ENCODE measurements at regions not wholly inside any gene's neighbourhood (a gene's known extent, or its start where the extent isn't known, plus 50 kb on each side); places are given as distances from the start of the nearest gene placed in this dataset.
A peak's percentile ranks its signal among the peaks of the same experiment; 100 is the strongest.

DNA sequence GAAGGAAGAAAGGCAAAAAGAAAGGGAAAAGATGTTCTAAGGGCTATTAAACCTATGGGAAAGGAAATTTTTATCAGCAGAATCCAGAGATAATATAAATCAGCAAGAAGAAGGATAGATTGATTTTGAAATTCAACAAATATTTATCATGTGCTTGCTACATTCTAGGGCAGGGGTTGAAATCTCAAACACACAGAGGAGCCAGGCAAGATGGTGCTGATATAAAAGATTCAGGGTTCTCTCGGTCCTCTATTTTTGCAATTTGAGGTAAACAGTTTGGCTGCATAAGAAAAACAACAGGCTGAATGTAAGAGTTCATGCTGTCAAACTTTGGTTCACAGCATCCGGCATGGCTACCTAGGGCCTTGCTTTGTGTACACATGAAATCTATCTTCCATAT is 109.6 kb upstream of the BMP2 start:
- no peak for DNase-seq

DNA sequence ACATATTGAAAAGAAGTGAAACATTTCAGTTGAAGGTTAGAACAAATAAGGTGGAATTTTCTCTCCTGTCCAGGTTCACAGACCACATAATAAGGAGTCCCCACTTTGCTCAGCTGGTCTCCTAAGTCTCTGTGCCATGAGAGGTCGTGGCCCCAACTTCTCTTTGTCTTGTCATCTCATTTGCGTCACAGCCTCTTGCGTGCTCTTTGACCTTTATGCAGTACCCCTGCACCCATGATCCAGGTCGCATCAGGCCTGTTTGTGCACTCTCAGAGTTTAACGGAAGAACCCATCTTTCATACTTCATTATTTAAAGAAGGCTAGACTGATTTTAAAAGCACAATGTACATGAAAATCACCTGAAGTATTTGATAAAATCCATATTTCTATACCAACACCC is 110.4 kb upstream of the BMP2 start:
- DNase-seq: no peak

DNA sequence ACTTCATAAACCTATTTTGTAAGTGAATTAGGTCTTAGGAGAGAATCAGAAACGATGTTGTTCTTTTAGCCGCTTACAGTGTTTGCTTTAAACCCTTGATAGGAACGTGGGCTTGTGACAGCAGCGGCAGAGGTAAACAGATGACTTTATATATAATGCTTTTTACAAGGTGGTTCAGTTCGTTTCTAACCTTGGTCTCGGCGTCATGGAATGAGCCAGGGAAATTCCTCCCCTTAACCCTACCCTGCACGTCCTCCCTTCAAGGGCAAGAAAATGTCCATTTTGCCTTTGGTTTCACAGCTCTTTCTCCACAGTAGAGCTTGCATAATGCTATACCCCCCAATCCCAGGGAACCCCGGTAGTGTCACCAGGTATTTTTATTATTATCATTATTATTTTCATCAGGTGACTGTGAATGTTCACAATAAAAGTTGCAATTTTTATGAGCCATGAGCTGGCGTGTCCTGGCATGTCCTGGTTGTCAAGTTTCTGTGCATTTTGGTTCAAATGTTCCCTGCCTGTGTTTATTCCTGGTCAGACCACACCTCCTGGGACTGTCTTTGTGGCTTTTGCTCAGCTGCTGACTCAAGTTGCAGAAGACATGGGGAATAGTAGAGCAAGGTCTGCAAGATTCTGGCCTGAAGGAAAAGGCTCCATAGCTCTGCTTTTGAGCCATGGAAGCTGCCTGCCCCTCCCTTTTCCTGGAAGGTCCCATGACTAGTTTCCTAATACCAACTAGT is 112.8 kb upstream of the BMP2 start:
- DNase-seq: no peak

DNA sequence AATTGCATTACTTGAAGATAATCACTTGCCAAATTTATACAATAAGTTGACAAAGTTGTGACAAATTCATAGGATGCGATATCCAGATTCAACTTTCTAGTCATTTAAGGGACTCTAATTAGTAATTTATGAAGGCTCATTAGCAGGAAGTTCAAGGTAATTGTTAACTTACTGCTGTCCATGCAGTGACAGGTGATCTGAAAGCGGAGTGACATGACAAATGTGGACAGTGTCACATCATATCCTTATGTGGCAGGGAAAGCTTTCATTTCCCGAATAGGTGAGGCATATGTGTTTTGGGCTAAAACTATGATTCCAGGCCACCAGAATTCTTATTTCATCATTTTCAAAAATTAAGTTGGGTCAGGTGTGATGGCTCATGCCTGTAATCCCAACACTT is 115.9 kb upstream of the BMP2 start:
- no peak for DNase-seq

DNA sequence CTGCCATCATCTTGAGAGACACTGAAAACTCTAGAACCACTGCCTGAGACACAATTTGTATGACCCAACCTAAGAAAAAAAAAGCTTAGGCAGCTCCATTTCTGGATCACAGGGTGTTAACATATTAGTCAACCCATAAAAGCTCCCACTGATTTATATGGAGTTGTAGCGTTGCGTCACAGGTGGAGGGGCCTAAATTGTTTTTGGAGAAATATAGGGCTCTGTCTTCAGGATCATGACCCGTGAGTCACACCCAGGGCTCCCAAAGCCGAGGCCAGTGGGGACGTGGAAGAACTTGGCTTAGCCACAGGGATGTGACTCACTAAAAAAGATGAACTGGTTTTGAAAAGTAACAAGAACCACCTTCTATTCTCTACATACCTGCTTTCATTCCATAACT is 116.5 kb upstream of the BMP2 start:
- peak; percentile 82 for DNase-seq

DNA sequence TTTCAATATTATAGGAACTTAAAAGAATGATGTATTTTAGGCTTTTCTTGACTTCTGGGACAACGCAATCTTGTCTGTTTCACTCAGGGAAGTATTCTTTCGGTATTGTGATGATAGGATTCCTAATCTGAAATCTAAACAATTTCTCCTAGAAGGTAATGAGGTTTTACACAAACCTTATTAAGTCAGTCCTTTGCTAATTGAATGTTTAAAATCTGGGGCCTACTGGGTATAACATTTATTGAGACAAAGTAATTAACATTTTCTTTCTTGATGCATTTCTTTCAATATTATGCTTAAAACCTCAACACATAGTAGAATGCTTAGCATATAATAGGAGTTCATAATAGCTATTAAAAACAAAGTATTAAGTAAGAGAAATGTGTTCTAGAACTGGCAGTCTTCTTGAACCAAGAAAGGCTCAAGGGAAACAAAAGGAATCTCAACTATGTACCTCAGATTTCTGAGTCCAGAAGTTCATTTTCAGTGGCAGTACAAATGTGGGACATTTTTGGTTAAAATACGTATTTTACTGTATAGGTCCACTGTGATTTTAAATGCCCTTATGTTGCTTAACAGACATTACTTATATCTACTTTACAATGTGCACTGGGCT is 121.4 kb upstream of the BMP2 start:
- no peak for DNase-seq

DNA sequence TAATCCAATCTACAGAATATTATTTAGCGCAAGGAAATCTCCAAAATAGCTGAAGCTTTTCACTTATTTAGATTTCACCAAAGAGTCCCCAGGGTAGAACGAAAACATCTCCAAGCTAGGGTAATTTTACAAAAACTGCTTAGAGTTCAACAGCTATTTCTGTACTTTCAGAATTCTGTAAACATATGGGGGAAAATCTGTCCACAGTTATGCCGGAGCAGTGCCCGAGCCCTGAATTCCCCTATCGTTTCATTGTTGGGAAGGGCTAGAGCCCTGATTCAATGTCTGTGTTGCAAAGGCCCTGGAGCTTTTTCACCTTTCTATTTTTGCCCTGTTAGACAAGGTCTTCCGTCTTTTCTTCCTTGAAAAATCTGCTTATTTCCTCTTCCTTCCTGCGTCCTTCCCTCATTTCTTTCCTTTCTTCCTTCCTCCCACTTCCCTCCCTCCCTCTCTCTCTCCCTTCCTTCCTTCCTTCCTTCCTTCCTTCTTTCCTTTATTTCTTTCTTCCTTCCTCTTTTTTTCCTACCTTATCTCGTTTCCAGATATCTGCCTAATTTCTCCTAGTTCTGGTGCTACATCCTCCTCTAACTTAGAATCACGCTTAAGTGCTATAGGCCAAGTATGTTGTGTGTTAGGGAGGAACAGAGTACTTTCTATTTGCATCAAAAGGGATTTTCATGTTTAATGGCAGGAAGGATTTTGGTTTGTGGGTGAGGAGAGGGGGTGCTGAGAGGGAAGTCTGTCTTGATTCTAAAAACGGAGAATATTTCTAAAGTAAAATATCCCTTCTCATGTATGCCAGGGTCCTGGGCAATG is 122.5 kb upstream of the BMP2 start:
- no peak for DNase-seq

DNA sequence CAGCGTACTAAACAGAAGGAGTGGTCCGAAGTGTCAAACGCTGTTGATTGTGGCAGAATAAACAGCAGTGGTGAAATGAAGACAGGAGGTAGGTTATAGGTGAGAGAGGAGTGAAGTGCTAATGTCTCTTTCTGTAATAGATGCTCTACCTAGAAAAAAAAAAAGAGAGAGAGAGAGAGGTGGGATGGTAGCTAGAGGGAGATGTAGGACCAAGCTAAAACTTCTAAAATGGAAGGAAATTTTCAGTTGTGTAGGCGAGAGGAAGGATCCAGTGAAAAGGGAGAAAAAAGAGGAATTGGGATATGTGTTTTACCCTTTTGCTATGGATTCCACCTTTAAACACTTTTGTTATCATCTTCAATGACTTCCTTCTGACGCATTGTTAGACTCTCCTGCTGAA is 126.5 kb upstream of the BMP2 start:
- DNase-seq: no peak

DNA sequence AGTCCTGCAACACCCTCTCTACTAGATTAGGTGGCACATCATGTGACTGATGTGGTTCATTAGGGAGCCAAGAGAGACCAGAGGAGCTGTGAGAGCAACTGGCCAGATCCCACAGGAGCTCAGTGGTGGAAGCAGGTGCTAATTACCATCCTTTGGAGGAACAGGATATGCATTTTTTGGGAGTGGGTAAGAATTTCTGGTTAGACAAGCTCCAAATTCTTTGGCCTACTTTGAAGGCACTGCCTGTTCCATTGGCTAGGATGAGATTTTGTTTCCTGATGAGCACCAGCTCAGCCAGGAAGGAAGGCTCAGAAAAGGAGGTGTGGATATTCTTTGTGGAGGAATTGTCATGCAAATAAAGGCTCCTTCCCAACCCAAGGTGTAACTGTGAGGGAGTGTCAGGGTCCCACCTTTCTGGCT is 130.3 kb upstream of the BMP2 start:
- DNase-seq: no peak

DNA sequence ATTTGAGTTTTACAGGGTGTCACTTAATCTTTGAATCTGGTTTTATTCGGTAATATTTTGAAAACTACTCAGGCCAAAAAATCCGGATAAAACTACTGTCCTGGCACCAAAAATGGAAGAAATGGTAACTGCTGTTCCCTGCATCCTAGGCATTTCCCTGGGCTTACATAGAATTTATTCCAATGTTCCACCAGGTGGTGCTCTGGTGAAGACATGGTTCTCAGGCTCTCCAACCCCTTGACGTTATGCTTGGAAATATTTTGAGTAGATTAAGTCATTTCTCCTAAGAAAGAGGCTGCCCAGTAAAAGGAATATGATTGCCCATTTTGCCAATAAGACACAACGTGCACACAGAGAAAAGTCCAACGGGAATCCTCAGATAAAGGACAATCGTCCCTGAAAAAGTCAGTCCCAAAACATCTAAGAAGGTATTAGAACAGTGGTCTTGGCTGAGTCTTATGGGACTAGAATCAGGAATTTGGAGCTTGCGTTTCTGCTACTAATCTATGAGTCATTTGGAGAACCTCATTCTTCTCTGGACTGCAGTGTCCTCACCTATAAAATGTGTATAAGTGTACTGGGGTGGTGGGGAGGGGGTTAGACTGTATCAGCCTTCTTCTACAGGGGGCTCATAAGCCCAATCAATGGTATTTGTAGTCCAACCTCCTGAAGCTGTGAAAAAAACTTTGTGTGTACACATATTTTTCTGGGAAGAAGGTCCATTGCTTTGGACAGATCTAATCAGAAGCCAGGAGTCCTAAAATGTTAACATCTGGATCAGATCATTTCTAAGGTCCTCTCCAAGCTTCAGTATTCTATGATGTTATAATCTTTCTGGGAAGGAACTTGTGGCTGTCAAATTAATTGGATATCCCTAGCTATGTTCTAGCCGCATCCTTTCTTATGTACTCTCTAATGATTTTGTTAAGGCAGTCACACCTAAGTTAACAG is 131.0 kb upstream of the BMP2 start:
- DNase-seq: peak; percentile 15

DNA sequence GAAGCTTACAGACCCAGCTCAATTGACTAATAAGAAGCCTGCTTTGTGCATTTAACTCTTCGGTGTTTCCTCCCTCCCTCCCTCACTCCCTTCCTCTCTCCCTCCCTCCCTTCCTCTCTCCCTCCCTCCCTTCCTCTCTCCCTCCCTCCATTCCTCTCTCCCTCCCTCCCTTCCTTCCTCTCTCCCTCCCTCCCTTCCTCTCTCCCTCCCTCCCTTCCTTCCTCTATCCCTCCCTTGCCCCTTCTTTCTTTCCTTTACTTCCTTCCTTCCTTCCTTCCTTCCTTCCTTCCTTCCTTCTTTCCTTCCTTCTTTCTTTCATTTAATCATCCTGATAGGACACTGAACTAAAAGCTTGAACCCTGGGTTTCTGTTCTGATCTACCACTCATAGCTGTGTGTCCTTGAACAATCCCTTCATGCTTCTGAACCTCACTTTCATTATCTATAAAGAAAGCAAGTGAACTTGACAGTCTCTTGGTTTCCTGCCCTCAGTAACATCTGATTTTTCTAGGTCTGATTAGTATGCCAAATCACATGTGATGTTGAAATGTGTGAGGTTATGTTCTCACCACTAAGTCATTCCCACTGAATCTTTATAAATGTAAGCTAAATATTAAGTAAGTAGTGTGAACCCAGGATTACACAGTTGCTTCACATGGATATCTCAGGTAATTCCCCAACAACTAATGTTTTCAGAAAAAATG is 132.3 kb upstream of the BMP2 start:
- no peak for DNase-seq

DNA sequence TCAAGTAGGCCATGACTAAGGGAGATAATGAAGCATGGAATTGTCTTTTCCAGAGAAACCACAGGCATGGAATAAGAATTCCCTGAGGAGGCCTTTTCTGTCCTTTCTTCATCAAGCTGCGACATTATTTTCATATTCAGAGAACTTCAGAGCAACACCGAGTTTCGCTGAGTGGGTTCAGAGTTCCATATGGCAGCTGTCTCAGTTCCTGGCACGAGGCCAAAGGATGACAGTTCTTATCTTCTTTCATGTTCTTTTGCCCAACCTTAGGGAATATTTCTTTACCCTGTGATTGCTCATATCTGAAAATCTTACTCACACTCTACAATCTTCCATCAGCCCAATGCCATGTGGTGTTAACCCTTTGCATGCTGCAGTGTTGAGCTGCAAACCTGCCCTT is 135.3 kb upstream of the BMP2 start:
- DNase-seq: no peak

DNA sequence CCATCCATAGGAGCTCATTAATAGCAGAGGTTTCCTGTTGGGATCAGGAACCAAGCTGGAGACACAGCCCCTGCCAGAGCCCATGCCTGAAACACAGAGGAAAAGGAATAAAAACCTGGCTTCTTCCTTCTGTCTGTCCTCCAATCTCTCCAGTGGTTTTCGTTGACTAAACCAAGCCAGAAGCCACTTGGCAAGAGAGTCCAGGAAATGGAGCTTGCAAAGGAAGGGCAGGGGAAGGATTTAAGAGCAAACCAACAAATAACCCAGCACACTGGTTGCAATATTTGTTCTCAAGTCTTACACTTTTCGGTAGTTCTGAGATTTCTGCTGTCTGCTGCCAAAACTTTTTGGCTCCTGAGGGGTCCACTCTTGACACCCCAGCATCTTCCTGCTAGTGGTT is 137.0 kb upstream of the BMP2 start:
- no peak for DNase-seq

DNA sequence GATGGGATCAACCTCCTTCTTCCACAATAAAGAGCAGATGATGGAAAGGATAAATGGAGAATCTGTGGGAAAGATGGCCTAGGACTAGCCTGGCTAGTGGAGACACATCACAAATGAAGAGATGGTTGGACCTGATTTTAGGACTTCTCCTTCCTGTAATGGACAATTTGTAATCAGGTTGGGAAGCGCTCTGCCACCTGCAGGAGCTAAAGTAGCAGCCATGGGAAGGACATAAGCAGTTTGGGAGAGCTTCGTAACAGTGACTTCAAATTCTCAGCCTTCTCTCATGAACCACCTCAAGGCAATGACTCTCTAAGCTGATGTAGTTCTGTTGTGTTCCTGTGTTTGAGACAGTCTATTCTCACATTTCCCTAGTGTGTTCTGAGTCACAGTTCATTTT is 137.9 kb upstream of the BMP2 start:
- no peak for DNase-seq

DNA sequence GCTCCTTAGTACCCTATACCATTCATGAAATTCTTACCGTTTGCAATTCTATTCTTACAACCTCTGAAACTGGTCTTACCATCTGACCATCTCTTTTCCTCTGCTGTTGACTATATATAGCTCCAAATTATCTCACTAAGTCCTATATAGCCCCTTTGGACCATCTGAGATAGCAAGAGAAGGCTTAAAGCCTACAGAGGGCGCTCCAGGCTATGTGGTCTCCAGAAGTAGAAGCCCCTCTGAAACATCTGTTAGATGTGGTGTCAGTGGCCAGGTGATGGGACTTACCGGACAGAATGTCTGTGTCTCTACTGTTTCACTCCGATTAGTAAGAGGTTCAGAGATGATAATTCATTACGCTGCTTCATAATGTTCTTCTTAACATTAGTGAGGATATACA is 140.7 kb upstream of the BMP2 start:
- DNase-seq: no peak

DNA sequence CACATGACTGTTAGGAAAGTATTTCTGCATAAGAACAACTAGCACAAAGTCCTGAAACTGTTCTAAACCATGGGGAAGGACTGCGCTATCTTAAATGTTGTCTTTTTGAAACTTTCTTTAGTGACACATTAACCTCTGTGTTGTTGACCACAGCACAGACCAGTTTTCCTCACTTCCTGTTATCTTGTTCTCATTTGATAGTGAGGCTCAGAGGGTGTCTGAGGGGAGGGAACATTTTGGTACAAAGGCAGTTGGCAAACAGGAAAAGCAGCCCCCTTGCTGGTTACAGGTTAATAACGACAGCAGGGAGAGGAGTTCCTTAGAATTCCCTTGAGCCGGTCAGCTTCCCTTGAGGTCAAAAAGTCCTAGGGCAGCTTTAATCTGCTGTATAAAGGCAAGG is 143.5 kb upstream of the BMP2 start:
- no peak for DNase-seq

DNA sequence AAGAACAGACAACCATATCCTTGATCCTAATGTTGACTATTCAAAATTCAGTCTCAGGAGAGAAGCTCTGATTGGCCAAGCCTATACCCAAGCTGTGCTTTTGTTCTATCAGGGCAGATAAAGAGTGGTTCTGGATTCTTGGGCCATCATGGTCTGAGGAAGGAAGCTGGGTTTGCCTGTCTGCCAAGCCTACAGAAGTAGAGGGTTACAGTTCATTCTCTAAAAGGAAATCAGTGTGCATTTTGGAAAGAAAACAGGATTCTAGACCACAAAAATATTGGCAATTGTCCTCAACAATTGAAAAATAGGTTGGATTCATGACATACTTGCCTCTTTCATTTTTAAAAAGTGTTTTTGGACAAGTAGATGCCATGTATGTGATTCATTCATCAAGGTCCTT is 145.4 kb upstream of the BMP2 start:
- no peak for DNase-seq

DNA sequence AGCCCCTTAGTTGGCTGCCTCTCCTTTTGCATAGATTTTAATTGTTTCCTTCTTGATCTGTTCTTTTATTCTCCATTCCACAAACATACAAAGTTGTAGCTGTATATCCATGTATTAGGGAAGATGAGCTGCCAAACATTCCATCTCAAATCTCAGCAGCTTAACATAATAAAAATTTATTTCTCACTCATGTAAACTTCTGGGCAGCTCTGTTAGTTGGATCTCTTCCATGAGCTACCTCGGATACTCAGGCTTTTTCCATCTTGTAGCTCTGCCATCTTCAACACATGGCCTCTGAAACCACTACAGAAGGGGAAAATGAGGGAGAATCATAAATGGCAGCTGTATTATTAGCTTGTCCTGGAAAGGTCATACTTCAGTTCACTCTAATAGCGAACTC is 149.4 kb upstream of the BMP2 start:
- no peak for DNase-seq

DNA sequence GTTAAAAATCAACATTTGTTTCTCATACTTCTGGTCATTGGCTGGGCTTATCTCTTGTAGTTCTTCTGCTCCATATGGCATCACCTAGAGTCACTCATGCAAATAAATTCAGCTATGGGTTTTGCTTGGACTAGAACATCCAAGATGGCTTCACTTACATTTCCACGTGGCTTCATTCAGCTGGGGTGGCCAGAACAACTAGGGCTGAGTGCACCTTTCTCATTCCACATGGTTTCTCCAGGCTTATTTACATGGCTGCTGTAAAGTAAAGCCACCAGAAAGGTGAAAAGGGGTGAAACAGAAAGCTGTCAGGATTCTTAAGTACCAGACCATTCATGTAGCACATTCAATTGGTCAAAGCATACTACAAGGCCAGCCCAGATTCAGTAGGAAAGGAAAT is 151.1 kb upstream of the BMP2 start:
- DNase-seq: no peak

DNA sequence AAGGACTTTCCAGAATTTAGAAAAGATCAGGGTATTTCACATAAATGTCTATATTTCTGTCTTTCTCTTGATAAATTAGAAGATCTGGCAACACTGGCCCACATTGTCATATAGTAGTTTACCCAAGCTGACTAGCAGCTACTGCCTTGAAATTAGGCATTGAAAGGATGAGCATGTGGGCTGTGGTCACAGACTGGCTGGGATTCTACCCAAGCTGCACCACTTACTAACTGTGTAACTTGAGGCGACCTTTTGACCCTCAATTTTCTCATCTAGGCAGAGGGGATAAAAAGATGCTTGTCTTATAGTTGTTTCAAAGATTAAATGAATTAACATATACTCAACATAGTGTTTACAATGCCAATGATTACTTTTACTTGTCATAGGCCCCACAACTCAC is 152.7 kb upstream of the BMP2 start:
- no peak for DNase-seq

DNA sequence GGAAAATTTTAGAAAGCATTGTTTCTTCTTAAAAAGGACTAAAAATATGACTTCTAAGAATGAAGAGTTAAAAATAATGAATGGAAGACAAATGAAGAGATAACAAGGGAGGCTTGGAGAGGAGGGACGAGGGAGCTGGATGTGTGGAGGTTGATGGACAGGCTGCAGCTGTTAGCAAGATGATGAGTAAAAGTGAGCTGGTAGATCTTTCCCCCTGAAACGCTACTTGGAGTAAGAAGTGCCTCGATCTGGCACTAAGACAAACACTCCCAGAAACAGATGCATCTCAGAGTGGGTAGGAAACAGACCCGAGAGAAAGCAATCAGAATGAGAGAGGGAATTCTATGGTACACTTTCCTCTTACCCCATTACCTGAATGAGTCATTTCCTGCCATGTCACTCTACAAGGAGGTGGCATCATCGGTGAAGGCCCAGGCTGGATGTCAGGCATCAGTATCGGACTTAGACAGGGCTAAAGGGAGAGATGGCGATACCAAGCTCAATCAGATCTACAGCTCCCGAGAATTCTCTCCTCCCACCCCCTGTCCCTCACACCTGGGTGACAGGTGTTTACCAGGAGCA is 154.1 kb upstream of the BMP2 start:
- DNase-seq: no peak

DNA sequence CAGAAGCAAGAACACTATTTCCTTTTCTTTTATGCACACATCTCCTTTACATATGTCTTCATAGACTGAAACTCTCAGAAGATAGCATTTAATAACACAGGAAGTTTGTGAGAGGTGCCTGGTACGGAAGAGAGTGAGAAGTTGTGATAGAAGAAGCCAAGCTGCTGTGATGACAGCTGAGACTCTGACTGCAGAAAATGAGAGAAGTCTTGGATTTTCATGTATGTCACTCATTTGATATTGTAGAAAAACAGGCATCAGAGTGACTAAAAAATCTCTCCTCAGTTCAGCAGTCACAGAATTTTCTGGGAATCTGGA is 154.9 kb upstream of the BMP2 start:
- DNase-seq: no peak

All from T1000 (cell line).